ENCODE measurements at regions not wholly inside any gene's neighbourhood (a gene's known extent, or its start where the extent isn't known, plus 50 kb on each side); places are given as distances from the start of the nearest gene placed in this dataset.

GRCh38 chr16:11461595-11461990 lies 116.3 kb downstream of the RMI2 start:
- Histone ChIP-seq H3K36me3 (no peaks in the 10 kb centered on the region), H3K4me3 (no peak overlapping the region), H3K4me1 (no peaks in the 10 kb centered on the region), H3K27ac (replicated peaks in 1 of 4) (no peak overlapping the region), H3K27me3 (no peaks in the 10 kb centered on the region), H3K9me3 (no peaks in the 10 kb centered on the region)
- intact Hi-C loops (cut with DNase I) = no loop called here
- 78% methylated on average over 6 of the region's 6 CpGs for WGBS
- DNase-seq (ENCODE audit: extremely low spot score) = no peak
- TF ChIP-seq POLR2AphosphoS5 (IDR thresholded peaks at IDR 0.05) = no peak
- no peak for TF ChIP-seq CTCF (IDR thresholded peaks at IDR 0.05)
- TF ChIP-seq EP300 (IDR thresholded peaks at IDR 0.05) = no peak
- no peak for TF ChIP-seq POLR2A (IDR thresholded peaks at IDR 0.05; ENCODE audit: low read depth)

GRCh38 chr16:11462036-11462435 lies 116.8 kb downstream of the RMI2 start:
- no peak for DNase-seq (ENCODE audit: extremely low spot score)
- Histone ChIP-seq H3K4me1 (no peaks in the 10 kb centered on the region), H3K27me3 (no peaks in the 10 kb centered on the region), H3K9me3 (no peaks in the 10 kb centered on the region), H3K27ac (replicated peaks in 1 of 4) (no peak overlapping the region), H3K4me3 (no peak overlapping the region), H3K36me3 (no peaks in the 10 kb centered on the region)
- no peak for TF ChIP-seq EP300 (IDR thresholded peaks at IDR 0.05)
- WGBS = 92% methylated on average over 11 of the region's 15 CpGs
- intact Hi-C loops (cut with DNase I) = no loop called here

- intact Hi-C loops (cut with DNase I) = no loop called here
- 97% methylated on average over 11 of the region's 15 CpGs for WGBS
Measured at GRCh38 chr16:11462861-11463260, 117.6 kb downstream of the RMI2 start.

GRCh38 chr16:11464241-11464640 lies 119.0 kb downstream of the RMI2 start:
- H3K36me3 ChIP-seq = no peaks in the 10 kb centered on the region
- no peaks in the 10 kb centered on the region for H3K4me1 ChIP-seq
- H3K4me3 ChIP-seq = no peak overlapping the region
- H3K27me3 ChIP-seq = no peaks in the 10 kb centered on the region
- no peaks in the 10 kb centered on the region for H3K9me3 ChIP-seq
- WGBS = 85% methylated on average over 9 of the region's 9 CpGs
- no peak overlapping the region for H3K27ac ChIP-seq (replicated peaks in 1 of 4)
- no peak for TF ChIP-seq EP300 (IDR thresholded peaks at IDR 0.05)
- TF ChIP-seq CTCF (IDR thresholded peaks at IDR 0.05) = no peak
- no peak for TF ChIP-seq POLR2AphosphoS5 (IDR thresholded peaks at IDR 0.05)
- no peak for TF ChIP-seq POLR2A (IDR thresholded peaks at IDR 0.05; ENCODE audit: low read depth)
- DNase-seq (ENCODE audit: extremely low spot score) = no peak
- intact Hi-C loops (cut with DNase I) = no loop called here

More at GRCh38 chr16:11462861-11463260, 117.6 kb downstream of the RMI2 start:
- Histone ChIP-seq H3K36me3 (no peaks in the 10 kb centered on the region), H3K4me1 (no peaks in the 10 kb centered on the region), H3K9me3 (no peaks in the 10 kb centered on the region), H3K4me3 (no peak overlapping the region), H3K27me3 (no peaks in the 10 kb centered on the region), H3K27ac (replicated peaks in 1 of 4) (no peak overlapping the region)
- TF ChIP-seq POLR2AphosphoS5 (IDR thresholded peaks at IDR 0.05) (no peak), POLR2A (IDR thresholded peaks at IDR 0.05; ENCODE audit: low read depth) (no peak), CTCF (IDR thresholded peaks at IDR 0.05) (no peak), EP300 (IDR thresholded peaks at IDR 0.05) (no peak)
- no peak for DNase-seq (ENCODE audit: extremely low spot score)

- 94% methylated on average over 5 of the region's 5 CpGs for WGBS
- intact Hi-C loops (cut with DNase I) = no loop called here
- H3K9me3 ChIP-seq = no peaks in the 10 kb centered on the region
- H3K4me3 ChIP-seq = no peak overlapping the region
- no peaks in the 10 kb centered on the region for H3K36me3 ChIP-seq
- no peak overlapping the region for H3K27ac ChIP-seq (replicated peaks in 1 of 4)
- TF ChIP-seq CTCF (IDR thresholded peaks at IDR 0.05) (no peak), POLR2A (IDR thresholded peaks at IDR 0.05; ENCODE audit: low read depth) (no peak), EP300 (IDR thresholded peaks at IDR 0.05) (no peak), POLR2AphosphoS5 (IDR thresholded peaks at IDR 0.05) (no peak)
- H3K27me3 ChIP-seq = no peaks in the 10 kb centered on the region
- DNase-seq (ENCODE audit: extremely low spot score) = no peak
- no peaks in the 10 kb centered on the region for H3K4me1 ChIP-seq
Measured at GRCh38 chr16:11465675-11466074, 120.4 kb downstream of the RMI2 start.

Measured in esophagus muscularis mucosa (tissue), 4 donors.